OCI-LY3 (cell line): ENCODE measurements at regions not wholly inside any gene's neighbourhood (a gene's known extent, or its start where the extent isn't known, plus 50 kb on each side); places are given as distances from the start of the nearest gene placed in this dataset.

ENCODE experiments used
- EZH2phosphoT487 ChIP-seq: fragments of 200-600 bp; shearing (Covaris generic); IDR thresholded peaks from 2 replicates; pipeline ENCODE4 v1.6.1; 2018; ENCODE audit warnings: antibody characterized with exemption, mixed run types, low read depth
- TF ChIP-seq, protein P1 (sequence below): fragments of 200-600, 300-600 bp; sonication (generic); IDR thresholded peaks from 2 replicates; pipeline ENCODE4 v1.5.1; 2014; ENCODE audit warnings: antibody characterized with exemption, low read length, low read depth

DNA sequence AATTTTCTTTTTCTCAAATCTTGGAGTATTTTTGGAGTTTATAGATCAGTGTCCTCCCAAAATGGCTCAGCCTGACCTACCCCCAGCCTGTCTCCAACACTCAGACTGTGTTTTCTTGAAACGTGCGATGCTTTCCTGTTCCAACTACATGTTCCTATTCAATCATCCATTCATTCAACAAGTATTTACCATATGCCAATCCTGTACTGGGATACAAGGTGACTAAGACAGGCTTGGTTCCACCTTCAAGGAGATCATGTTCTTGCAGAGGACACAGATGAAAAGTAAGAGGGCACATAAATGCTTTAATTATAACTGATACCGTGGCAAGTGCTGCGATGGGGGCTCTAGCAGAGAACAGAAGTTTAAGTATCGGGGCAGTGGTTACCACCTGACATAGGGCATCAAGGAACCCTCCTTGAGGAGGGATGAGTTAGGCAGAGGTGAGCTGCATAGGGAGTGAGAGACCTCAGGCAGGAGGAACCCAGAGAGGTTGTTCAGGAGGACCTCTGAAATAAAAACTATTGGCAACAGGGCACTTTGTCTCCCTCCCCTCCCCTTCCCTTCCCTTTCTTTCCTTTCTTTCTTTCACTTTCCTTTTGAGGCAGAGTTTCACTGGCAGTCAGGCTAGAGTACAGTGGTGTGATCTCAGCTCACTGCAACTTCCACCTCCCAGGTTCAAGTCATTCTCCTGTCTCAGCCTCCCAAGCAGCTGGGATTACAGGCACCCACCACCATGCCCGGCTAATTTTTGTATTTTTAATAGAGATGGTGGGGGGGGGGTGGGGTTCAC lies 469.0 kb downstream of the EPHA4 start:
- no peak for TF ChIP-seq EZH2phosphoT487
- TF ChIP-seq, protein P1, sequence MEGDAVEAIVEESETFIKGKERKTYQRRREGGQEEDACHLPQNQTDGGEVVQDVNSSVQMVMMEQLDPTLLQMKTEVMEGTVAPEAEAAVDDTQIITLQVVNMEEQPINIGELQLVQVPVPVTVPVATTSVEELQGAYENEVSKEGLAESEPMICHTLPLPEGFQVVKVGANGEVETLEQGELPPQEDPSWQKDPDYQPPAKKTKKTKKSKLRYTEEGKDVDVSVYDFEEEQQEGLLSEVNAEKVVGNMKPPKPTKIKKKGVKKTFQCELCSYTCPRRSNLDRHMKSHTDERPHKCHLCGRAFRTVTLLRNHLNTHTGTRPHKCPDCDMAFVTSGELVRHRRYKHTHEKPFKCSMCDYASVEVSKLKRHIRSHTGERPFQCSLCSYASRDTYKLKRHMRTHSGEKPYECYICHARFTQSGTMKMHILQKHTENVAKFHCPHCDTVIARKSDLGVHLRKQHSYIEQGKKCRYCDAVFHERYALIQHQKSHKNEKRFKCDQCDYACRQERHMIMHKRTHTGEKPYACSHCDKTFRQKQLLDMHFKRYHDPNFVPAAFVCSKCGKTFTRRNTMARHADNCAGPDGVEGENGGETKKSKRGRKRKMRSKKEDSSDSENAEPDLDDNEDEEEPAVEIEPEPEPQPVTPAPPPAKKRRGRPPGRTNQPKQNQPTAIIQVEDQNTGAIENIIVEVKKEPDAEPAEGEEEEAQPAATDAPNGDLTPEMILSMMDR, result no peak
